Endothelial cell (in vitro differentiated cells): ENCODE measurements at regions not wholly inside any gene's neighbourhood (a gene's known extent, or its start where the extent isn't known, plus 50 kb on each side); places are given as distances from the start of the nearest gene placed in this dataset.

ENCODE experiments used
- DNase-seq: peaks from one replicate; pipeline ENCODE4 v3.0.0; 2021; ENCODE audit warnings: low spot score
- H3K27ac Mint-ChIP-seq: one replicate; pipeline ENCODE4 v1.8.0; 2021; ENCODE audit warnings: mixed read lengths, inconsistent platforms; ENCODE audit not compliant: unreplicated experiment
- H3K27me3 Mint-ChIP-seq: one replicate; pipeline ENCODE4 v1.8.0; 2021; ENCODE audit warnings: mild to moderate bottlenecking, moderate library complexity, mixed read lengths, inconsistent platforms; ENCODE audit not compliant: unreplicated experiment
- H3K36me3 Mint-ChIP-seq: one replicate; pipeline ENCODE4 v1.8.0; 2021; ENCODE audit warnings: mild to moderate bottlenecking, low read depth, mixed read lengths, inconsistent platforms; ENCODE audit not compliant: unreplicated experiment
- H3K4me1 Mint-ChIP-seq: one replicate; pipeline ENCODE4 v1.8.0; 2021; ENCODE audit warnings: mild to moderate bottlenecking, mixed read lengths, inconsistent platforms; ENCODE audit not compliant: unreplicated experiment
- H3K4me3 Mint-ChIP-seq: one replicate; pipeline ENCODE4 v1.8.0; 2021; ENCODE audit warnings: mild to moderate bottlenecking, mixed read lengths, inconsistent platforms; ENCODE audit not compliant: unreplicated experiment
- H3K9me3 Mint-ChIP-seq: one replicate; pipeline ENCODE4 v1.8.0; 2021; ENCODE audit warnings: mixed read lengths, inconsistent platforms; ENCODE audit not compliant: unreplicated experiment
- CTCF ChIP-seq: fragments of 200-600 bp; sonication (generic); IDR thresholded peaks from one replicate; pipeline ENCODE4 v1.5.0; 2021; ENCODE audit warnings: antibody characterized with exemption; ENCODE audit not compliant: unreplicated experiment

- Mint-ChIP-seq H3K27me3 (no peaks in the 10 kb centered on the region), H3K36me3 (no peaks in the 10 kb centered on the region), H3K4me3 (no peak overlapping the region), H3K9me3 (no peaks in the 10 kb centered on the region), H3K27ac (no peak overlapping the region), H3K4me1 (peaks cover 4% of the 10 kb centered on the region)
- DNase-seq: no peak
- TF ChIP-seq CTCF: no peak
Measured at GRCh38 chr19:31166206-31166605, 183.0 kb downstream of the TSHZ3 start.

GRCh38 chr19:31164791-31165251 lies 184.4 kb downstream of the TSHZ3 start:
- no peak for DNase-seq
- no peak overlapping the region for H3K4me3 Mint-ChIP-seq

GRCh38 chr19:31160336-31160926 lies 188.8 kb downstream of the TSHZ3 start:
- Mint-ChIP-seq H3K9me3 (no peaks in the 10 kb centered on the region), H3K36me3 (no peaks in the 10 kb centered on the region), H3K27me3 (no peaks in the 10 kb centered on the region), H3K4me1 (no peaks in the 10 kb centered on the region), H3K27ac (no peak overlapping the region), H3K4me3 (no peak overlapping the region)
- TF ChIP-seq CTCF: no peak
- no peak for DNase-seq

More at GRCh38 chr19:31164791-31165251, 184.4 kb downstream of the TSHZ3 start:
- H3K9me3 Mint-ChIP-seq: no peaks in the 10 kb centered on the region
- TF ChIP-seq CTCF: no peak
- no peaks in the 10 kb centered on the region for H3K36me3 Mint-ChIP-seq
- peaks cover 4% of the 10 kb centered on the region for H3K4me1 Mint-ChIP-seq
- H3K27ac Mint-ChIP-seq: no peak overlapping the region
- H3K27me3 Mint-ChIP-seq: no peaks in the 10 kb centered on the region

- Mint-ChIP-seq H3K4me1 (no peaks in the 10 kb centered on the region), H3K27me3 (no peaks in the 10 kb centered on the region), H3K36me3 (no peaks in the 10 kb centered on the region), H3K9me3 (no peaks in the 10 kb centered on the region), H3K27ac (no peak overlapping the region), H3K4me3 (no peak overlapping the region)
- no peak for TF ChIP-seq CTCF
- no peak for DNase-seq
Measured at GRCh38 chr19:31154021-31154420, 195.2 kb downstream of the TSHZ3 start.

- no peak for TF ChIP-seq CTCF
- H3K27me3 Mint-ChIP-seq: no peaks in the 10 kb centered on the region
- no peaks in the 10 kb centered on the region for H3K36me3 Mint-ChIP-seq
- no peak overlapping the region for H3K27ac Mint-ChIP-seq
- no peak for DNase-seq
- H3K4me3 Mint-ChIP-seq: no peak overlapping the region
- no peaks in the 10 kb centered on the region for H3K9me3 Mint-ChIP-seq
- H3K4me1 Mint-ChIP-seq: no peaks in the 10 kb centered on the region
Measured at GRCh38 chr19:31152906-31153305, 196.3 kb downstream of the TSHZ3 start.
